GM19328 (cell line): ENCODE measurements at regions not wholly inside any gene's neighbourhood (a gene's known extent, or its start where the extent isn't known, plus 50 kb on each side); places are given as distances from the start of the nearest gene placed in this dataset.

Experiments used
- ATAC-seq: cut with Tn5 transposase; IDR thresholded peaks from one replicate; pipeline ENCODE4 v1.9.1; 2021; ENCODE audit warnings: mild to moderate bottlenecking, moderate library complexity; ENCODE audit not compliant: unreplicated experiment

DNA sequence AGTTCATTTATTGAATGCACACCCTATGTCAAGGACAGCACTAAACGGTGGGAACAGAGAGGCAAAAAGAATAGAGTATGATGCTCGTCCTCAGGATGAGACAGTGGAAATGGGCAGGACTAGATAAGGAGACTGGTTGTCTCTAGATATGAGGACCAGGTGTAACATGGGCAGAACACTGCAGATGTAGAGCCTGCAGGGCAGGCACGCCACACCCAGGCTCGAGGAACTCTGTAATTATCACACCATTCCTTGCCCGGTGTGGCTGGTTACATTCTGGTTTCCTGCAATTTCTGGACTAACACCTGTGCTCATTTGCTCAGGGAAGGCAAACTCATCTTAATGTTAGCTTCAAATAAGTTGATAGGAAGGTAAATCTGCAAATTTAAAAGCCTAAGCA, 334.4 kb downstream of the DHX15 start:
- ATAC-seq: no peak

DNA sequence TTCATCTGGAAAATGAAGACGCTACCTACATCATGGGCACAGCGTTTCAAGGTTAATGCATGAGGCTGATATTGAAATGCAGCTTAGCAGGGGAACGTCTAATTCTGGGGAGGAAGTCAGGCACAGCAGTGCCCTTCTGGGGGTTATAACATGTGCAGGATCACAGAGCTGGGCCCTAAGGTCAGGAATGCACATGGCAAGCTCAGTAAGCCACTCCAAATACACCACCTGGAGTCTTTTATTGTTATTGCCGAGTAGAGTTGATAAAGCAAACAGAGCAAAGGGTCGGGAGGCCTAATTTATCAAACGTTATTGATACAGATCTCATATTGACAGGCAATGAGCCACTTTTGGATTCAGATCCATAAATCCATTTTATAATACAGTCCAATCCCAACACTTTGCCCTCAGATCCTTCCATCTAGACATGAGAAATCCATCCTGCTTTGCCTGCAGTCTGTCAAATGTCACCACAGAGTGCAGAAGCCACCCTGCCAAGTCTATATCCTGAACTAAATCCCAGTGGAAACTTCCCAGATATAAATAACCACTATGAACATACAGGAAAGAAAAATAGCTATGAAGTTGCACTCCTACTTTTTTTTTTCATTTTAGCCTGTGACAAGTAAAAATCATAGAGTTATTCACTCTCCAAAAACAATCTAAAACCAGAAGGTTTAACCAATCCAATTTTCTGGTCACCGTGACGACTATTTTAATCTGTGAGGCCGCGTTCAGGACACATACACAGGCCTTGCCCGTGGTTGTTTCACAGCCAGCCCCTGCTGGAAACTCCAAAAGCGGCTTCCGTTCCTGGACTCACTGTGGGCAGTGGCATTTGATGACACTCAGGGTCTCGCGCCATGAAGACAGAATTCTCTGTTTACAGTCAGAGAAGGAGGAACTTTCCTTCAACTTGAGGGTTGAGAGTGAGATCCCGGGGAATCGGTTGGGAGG, 335.4 kb downstream of the DHX15 start:
- no peak for ATAC-seq

DNA sequence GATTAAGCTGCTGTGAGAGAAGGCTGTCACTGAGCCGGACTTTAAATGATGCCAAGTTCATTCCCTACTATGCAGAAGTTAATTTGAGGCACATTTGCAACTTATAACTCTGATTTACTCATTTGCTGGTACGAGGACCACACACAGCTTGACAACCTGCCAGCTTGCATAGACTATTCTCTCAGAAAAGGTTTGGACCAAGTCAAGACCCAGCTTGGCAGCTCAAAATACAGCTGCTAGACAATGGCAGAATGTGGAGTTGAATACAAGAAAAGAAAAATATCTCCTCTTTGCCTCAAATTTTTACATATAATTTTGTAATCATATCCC, 338.9 kb downstream of the DHX15 start:
- ATAC-seq: no peak

DNA sequence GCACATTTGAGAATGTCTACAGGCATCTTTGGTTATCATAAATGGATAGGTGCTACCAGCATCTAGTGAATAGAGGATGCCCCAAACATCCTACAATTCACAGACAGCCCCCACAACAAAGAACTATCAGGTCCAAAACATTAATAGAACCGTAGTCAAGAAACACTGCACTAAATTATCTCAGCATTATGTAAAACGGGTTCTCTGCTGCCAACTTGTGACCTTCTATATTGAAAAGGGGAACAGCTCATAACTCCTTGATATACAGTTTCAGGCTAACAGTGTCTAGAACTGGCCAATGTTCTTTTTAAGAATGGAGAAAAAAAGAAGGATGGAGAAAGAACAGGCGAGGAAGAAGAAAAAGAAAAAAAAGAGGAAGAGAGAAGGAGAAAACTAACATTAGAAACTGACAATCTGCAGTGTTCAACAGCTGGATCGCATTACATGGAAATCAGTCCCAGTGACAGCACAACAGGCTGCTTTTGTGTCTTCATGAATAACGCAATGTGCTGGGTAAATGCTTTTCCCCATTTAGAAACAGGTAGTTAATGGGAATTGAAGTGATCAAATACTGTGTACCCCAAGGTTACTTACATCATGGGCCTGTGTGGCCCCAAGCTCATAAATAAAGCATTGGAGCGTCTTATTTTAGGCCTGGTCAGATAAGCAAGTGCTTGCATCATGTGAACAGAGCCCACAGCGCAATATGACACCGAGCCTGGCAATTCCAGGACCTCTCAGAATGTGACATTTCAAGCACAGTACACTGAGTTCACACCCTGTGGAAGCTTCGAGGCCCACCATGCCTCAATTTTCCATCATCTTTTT, 339.5 kb downstream of the DHX15 start:
- ATAC-seq: no peak

DNA sequence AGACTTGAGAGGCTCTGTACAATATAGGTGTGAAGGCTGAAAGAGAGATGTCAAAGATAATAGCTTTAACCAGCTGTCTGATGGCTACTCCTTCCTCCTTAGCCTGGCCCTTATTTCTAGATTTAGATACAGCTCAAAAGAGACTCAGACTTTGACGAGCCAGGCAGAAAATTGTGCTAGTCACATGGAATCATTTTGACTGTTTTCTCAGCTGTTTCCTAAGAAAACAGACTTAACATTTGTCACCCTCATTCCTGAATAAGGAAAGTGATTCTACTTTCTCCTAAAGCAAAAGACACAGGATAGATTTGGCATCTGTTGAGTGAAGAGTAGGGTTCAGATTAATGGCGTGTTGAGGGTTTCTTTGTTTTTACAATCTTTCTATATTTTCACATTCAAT, 340.7 kb downstream of the DHX15 start:
- ATAC-seq: no peak

DNA sequence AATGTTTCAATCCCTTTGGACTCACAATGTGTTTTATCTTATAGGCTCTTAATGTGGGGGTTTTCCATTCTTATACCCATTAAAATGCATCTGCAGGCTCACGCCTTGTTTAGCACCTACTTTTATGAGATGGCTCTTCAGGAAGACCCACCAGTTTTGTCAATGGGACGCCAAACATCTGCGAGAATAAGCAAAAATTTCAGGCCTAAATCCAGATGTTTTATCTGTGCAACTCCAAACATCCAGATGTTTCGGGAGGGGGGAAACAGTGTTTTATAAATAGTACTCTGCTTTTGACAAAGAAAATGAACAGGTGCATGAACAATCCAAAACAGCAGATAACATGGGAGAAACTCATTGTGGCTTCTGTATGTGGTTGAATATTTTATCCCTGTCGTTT, 342.8 kb downstream of the DHX15 start:
- ATAC-seq: no peak

DNA sequence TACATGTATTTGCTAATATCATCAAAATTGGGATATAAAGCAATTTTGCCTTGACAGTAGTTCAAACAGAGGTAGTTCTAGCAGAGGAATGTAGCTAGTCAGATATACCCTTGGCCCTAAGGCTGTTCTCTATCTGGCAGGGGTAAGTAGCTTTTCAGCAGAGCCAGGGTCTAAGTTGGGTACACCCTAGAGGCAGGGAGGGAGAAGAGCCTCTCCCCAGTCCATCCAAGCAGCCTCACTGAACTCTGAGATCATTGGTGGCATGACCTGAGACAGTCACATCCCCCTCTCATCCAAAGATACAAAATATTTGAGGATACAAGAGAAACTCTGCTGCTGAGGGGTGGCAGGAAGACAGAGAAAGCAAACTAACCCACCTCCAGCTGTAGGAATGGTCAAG, 343.7 kb downstream of the DHX15 start:
- no peak for ATAC-seq

DNA sequence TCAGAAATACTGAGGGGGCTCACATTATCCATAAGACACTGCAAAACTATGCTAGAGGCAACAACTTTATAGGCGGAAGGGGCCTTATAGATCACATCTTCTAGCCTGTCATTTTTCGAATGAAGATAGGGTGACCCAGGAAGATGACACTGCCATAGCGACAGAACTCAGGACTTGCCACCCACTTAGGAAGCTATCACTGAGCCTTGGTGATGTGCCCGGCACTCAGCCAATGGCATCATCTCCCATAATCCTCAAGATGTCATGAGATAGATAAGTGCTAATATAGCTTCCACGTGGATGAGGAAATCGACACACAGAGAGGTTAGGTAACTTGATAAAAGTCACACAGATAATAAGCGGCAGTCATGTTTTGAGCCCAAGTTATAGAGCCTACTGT, 346.6 kb downstream of the DHX15 start:
- ATAC-seq: no peak

DNA sequence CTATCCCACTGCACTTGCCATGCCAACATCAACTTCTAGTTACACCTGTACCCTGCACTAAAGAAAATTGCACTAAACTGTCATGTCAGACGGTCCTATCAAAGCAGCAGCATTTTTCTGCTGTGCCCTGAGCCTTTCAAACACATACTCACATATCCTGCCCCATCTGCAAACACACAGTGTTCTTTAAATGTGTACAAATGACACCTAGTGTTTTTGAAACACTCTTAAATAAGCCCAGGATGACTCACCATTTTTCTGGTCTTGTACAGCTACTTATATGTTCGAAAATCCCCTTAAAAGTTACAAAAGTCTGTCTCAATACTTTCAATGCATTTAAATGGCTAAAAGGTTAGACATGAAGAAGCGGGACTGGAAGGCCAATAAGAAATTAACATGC, 346.7 kb upstream of the PPARGC1A start:
- ATAC-seq: no peak

DNA sequence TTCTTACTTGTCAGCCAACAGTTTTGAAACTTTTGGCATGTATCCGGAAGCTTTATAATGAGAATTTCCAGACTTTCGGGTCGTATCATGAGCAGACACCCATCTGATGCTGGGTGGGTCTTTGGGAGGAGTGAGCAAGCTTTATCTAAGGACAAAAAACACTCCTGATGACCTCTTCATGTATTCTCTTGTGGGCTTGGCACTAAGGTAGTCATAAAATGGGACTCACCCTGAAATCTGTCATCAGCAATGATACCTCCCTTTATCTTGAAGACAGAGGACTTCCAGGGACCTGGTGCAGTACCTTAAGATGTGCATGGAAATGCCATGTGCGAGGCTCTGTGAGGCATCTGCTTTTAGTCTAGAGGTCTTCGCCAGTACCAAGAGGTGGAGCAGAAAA, 346.3 kb upstream of the PPARGC1A start:
- ATAC-seq: no peak

DNA sequence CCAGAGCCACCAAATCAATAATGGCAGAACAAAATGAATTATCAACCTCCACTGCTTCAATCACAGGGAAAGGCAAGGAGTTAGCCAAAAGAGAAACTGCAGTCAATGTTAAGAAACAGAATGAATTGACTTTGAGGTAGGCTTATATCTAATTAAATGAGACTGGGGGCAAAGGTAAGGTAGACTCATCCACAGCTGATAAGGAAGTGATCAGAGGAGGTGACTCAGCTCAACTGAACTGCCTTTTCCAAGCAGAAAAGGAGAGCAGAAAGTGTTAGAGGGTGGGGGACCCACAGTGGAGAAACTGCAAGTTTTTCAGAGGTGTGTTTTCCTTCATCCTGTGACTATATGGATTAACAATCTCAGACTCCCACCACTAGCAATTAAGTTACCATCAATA, 345.8 kb upstream of the PPARGC1A start:
- ATAC-seq: no peak

DNA sequence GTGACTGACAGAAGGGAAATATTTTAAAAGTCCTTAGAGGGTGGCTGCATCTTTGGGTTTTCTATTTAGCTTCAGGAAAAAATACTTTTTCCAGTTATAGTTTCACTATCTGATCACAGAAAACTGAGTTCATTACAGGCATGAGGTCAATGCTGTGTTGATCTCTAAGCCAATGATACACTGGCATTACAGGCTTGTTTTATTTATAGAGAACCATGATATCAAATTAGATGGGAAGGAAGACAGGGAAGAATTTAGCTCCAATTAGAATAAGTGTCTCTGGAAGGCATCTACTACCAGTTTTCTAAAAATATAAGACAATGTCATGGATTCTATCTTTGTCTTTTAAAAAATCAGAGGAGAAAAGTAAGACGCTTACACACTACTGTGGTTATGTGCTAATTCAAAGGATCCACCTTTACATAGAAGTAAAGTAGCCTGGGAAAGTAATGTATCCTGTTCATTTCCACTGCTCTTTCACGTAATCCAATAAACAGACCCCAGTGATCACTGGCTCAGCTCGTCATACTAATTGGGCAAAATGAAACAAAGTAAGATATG, 344.5 kb upstream of the PPARGC1A start:
- no peak for ATAC-seq

DNA sequence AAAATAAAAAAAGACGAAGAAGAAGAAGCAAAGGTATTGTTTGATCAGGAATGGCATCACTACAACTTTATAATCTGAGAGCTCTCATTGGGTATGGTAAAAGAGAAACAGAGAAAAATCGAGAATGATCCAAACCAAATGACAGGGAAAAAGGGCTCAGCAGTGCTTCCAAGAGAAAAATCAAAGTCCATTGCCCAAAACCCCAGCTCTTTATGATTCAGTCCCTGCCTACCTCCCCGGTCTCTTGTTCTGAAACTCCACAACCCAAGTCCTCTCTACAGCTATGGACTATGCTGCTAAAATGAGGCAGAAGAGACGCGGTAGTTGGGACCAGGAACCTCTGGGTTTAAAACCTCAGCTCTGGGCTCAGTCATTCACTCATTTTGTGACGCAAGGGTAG, 341.1 kb upstream of the PPARGC1A start:
- ATAC-seq: no peak

DNA sequence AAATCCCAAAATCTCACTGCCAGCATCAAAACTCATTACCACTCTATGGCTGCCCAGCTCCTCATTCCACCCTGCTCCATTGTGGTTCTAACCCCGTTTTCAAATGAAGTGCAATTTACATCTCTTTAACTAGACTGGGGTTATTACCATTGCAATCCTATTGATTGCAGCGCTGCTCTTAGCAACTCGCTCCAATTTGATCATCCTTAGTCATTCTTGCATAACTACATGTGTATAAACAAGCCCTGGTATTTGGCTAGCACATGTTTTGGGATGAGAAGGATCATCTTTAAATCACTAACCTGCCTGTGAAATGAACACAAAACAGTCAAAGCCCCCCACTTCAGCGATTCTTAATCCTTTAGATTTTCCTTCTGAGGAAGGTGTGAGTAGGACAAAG, 340.1 kb upstream of the PPARGC1A start:
- ATAC-seq: no peak

DNA sequence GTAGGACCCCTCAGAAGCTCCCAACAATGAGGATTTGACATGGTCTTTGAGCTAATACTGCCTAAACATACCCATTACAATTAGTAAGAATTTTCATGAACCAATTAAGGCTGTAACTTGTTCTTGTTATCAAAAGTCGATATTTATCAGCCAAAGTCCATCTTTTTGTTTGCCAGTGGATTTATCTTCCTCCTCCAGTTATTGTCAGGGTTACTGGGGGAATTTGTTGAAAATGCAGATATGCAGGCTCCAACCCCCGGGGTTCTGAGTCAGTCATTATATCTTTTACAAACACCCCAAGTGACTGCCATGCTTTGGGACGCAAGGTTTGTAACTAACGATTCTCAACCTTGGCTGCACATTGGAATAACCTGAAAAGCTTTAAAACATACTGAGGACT, 338.8 kb upstream of the PPARGC1A start:
- ATAC-seq: no peak

DNA sequence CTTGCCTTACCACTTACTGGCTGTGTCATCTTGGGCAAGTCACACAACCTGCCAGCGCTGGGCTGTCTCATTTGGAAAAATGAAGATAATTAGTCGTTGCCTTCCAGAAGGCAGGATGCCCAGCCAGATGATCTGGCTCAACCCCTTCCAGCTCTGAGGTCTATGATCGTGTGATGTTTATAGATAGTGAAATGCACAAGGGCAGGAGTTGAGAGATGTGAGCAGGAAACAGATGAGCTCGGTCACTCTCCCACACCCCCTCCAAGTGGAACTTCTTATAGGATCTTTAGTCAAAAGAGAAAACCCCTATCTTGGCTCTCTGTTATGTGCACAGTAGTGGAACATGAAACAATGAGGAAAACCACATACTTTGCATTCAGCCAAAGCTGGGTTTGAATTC, 336.8 kb upstream of the PPARGC1A start:
- ATAC-seq: no peak

DNA sequence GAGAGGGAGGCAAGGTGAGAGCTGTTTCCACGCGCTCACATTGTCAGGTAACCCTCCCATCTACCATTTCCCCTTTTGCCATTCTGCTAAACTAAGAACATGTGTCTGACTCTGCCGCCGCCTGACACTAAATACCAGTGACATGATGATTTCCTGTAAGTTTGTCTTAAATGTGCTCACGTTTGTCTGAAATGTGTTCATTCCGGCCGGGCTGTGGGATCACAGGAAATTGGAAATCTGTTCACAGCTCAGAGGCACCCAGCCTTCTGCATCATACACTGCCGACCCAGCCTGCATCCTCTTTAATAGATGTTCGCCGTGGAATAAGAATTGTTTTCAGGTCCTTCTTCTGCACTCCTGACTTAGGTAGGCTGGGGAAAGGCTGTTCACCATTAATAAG, 336.2 kb upstream of the PPARGC1A start:
- no peak for ATAC-seq

DNA sequence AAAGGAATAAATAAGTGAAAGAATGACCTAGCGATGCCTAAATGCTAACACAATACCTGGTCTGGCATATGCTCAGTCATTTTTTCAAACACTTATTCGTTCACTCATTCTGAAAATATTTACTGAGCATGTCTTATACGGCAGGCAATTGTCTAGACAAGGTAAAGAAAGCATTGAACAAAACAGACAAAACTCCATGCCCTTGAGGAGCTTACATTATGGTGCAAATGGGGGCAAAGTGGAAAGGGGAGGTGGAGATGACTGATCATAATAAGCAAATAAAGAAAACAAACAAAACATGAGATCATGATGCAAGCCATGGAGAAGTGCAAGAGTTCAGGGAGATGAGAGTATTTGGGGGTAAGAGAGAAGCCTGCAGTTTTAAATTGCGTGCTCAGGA, 334.6 kb upstream of the PPARGC1A start:
- ATAC-seq: no peak

DNA sequence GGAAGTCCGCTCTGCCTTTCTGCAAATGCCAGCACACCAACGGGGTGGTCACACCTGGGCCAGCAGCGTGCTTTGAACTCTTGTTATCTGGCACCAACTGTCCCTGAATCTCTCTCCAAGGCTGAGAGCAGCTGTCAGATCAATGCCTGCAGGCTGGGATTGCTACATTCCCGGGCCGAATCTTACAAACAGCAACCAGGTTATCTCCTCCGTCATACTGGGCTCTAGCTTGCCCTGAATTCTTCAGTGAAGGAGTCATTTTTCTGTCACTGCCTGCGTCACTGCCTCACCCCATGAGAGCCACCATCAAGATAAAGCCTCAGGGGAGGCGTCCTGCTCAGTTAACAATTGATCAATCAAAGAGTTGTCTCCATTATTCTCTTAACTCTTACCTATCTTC, 329.4 kb upstream of the PPARGC1A start:
- no peak for ATAC-seq

DNA sequence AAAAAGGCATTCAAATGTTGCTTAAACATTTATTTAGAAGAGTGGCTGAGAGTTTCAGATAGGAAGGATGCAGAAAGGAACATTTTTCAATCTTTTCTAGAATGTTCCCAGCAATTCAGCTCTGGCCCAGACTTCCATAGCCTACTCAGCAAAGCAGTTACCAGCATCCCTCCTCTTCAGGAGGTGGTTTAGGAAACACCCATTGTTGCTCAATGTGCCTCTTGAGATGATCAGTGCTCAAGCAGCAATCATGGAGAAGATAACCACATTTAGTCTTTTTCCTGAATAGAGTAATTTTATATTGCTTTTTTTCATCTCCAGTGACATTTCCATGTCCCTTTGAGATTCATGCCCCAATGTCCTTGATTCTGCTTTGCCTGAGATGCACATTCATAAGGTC, 328.7 kb upstream of the PPARGC1A start:
- ATAC-seq: no peak

DNA sequence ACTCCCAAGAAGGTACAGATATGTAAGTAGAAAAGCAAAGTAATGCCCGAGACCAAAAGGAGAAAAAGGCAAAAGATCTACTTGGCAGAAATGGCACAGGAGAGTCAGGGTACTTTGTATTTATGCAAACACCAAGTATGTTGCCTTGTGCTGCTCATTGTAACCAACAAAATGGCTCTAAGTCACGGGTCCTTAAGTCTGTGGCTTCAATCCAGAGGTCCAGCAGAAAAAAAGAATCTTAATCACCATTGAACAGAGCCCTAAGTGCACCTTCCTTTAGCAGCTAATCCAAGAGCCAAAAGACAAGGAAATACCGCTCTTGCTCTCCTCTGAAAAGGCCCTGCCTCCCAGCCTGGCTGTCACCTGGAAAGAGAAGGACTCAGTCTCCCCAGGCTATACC, 324.9 kb upstream of the PPARGC1A start:
- no peak for ATAC-seq

DNA sequence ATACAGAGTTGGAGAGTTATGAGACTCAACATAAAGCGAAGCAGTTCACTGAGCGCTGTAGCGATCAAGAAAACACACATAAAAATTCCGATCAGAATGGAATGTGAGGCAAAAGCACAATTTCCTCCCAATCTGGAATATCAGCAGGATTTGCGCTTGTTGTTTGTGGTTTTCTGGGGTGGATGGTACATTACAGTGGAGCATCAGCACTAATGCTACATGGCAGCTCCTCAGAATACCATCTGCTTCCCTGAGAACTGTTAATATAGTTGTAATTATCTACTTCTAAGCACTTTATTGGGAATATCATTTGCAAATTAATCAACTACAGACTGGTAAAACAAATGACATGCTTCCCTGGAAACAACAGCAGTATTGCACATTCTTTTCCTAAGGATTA, 324.1 kb upstream of the PPARGC1A start:
- no peak for ATAC-seq
